NB4 (cell line): ENCODE measurements at regions not wholly inside any gene's neighbourhood (a gene's known extent, or its start where the extent isn't known, plus 50 kb on each side); places are given as distances from the start of the nearest gene placed in this dataset.

Source experiments
- CTCF ChIP-seq: IDR thresholded peaks from one replicate; pipeline ENCODE4 v1.5.1; 2012; ENCODE audit warnings: low read depth, low read length
- POLR2A ChIP-seq: IDR thresholded peaks from 2 replicates; pipeline ENCODE4 v1.6.1; 2011; ENCODE audit warnings: mild to moderate bottlenecking; ENCODE audit not compliant: insufficient read length; ENCODE audit errors: extremely low read depth

GRCh38 chr3:124230432-124230831, 238.5 kb upstream of the ROPN1 start:
- TF ChIP-seq POLR2A (no peak), CTCF (no peak)
